ENCODE measurements at regions not wholly inside any gene's neighbourhood (a gene's known extent, or its start where the extent isn't known, plus 50 kb on each side); places are given as distances from the start of the nearest gene placed in this dataset.

DNA sequence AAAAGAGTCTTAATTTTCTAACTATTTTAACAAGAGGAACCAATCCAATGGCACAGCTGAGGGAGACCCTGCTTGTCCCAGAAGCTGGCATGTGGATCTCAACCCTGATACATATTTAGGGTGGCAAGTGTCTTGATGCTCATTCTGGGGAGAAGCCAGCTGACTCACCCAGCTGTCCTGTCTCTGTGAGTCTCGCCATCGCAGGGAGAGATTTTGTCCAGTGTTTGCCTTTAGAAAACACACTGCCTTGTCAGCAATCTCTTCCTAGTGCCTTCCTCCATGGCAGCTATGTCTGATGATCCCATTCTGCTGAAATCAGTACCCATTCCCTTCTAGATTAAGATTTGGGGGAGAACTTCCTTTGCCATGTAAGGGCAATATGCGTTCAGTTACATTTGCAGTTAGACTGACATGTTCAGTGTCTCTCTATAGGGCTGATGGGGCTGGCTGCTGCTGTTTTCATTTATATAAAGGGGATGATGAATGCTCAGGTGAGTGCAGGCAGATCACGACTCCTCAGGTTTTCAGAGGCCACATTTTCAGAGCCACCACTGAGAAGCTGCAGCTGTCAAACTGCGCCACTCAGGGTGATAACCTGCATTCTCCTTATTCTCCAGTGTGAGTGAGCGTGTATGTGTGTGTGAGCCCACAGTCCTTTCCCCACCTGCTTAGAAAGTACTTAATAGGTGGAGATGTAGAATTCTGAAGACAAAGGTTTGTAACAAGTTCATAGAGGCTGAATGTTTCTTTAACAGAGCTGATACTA lies 217.0 kb downstream of the GAS1 start:
- DNase-seq (ENCODE audit: low spot score): no peak

DNA sequence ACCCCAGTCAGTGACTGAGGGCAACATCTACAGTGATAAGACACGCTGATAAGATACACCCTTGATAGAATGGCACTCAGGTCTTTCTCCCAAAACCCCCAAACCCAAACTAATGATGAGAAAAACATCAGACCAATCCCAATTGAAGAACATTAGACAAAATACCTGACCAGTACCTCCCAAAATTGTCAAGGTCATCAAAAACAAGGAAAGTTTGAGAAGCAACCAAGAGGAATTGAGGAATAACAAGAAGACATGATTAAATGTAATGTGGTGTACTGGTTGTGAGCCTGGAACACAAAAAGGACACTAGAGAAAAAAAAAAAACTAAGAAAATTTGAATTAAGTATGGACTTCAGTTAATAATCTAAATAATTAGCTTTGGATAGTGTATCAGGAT lies 222.8 kb downstream of the GAS1 start:
- DNase-seq (ENCODE audit: low spot score): no peak

DNA sequence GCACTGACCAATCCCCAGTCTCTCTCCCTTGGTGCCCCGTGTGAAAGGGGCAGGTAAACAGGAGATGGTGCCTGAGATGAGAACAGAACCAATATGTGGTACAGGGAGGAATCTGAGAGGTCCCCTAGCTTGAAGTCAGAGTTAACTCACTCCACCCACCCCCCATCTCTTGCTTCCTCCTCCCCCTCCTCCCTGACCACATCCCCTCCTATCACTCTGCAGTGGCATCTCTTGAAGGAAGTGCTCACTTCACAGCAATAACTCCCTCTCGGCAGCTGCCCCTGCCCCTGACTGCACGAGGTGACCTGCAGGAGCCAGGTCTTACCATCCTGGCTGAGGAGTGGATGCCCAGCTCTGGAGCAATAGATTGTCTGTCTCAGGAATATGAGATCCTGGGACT lies 224.0 kb downstream of the GAS1 start:
- DNase-seq (ENCODE audit: low spot score): no peak

DNA sequence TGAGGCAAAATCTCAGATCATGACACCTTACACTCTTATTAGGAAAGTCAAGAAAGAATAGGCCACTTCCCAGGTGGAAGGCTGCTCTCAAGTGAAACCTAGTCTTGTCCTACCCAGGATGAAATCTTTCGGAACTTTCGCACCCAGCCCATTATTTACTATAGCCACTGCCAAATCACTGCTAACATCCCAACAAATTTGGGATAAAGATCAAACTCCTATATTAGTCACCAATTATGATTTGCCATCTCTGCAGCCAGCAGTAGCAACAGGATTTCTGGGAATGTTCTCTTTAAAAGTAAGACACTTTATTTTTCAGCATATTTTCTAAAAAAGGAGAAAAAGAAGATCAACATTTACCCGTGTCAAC lies 224.6 kb downstream of the GAS1 start:
- DNase-seq (ENCODE audit: low spot score): no peak

DNA sequence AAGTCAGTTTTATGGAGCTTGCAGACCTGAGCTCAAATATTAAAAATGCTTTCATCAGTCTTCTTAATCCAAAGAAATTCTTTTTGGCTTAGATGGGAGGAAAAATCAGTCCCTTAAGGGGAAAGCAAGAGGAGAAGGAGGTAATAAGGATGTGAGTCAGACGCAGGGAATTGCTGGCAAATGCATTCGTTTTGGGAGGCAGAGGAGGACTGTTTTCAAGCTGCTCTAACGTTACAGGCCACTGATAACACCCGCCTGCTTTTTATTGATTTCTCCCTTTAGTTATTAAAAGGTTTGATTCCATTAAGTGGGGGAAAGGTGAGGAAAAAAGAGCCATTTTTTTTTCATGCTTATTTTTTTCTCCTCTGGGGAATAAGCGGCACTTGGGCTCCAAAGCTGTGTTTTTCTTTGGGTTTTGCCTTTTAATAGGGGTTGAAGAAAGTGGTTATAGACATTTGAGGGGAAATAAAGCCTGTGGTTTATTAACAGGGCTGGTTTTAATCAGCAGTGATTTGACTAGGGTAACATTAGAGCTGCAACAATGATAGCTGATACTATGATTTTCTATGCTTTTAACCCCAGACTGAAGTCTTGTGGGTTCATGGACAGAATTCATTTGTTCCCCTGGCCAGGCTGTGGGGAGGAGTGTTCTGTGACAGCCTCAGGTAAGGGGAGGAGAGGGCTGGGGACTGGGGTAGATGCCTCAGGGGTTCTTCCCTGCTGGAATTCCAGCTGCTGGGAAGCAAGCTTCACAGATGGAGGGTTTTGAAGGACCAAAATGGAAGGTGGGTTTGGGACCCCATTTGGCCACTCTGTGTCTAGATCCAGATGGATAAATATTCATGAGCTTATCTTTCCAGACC lies 225.2 kb downstream of the GAS1 start:
- no peak for DNase-seq (ENCODE audit: low spot score)

DNA sequence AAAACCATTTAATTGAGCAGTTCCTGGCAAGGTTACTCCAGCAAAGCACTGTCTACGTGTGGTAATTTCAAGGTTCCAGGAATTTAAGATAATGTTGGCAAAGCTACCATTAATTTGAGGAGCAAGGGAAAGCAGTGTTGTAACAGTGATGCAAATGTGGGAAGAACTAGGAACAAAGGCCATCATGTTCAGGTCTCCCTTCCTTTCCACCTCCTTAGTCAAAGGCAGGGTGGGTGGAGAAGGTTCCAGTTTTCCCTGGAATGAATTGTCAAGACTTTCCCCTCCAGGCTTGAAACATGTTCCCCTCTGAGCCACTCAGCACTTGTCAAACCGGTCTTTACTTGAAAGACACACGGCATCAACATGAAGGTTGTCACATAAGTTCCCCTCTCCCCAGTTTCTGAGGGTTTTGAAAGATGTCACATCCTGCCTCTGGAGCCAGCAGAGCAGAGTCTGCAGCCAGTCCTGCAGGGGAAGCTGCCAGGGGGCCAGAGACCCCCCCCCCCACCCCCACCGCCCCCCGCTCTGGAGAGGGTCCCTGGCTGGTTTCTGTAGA lies 226.0 kb downstream of the GAS1 start:
- no peak for DNase-seq (ENCODE audit: low spot score)

DNA sequence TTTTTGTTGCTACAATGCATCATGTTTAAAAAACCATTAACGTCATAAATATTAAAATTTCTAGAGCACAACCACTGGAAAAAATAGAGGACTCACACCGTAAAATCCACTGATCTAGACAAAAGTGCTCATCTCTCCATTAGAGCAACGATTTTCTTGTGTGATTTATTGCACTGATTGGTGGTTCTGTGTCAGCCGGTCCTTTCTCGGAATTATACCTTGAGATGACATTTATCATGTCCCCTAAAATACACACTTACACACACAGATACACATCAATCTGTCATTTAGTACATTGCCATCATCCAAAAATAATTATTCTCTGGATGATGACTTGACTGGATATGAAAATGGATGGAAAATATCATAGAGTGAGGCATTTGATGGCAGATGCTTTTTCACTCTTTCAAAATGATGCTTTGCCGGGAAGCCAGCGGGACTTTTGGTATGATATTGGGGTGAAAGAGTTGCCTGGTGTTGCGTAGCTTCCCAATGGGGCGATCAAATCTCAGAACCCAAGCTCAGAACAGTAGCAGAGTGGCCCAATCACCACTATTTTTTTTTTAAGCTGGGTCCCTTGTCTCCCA lies 226.6 kb downstream of the GAS1 start:
- no peak for DNase-seq (ENCODE audit: low spot score)

DNA sequence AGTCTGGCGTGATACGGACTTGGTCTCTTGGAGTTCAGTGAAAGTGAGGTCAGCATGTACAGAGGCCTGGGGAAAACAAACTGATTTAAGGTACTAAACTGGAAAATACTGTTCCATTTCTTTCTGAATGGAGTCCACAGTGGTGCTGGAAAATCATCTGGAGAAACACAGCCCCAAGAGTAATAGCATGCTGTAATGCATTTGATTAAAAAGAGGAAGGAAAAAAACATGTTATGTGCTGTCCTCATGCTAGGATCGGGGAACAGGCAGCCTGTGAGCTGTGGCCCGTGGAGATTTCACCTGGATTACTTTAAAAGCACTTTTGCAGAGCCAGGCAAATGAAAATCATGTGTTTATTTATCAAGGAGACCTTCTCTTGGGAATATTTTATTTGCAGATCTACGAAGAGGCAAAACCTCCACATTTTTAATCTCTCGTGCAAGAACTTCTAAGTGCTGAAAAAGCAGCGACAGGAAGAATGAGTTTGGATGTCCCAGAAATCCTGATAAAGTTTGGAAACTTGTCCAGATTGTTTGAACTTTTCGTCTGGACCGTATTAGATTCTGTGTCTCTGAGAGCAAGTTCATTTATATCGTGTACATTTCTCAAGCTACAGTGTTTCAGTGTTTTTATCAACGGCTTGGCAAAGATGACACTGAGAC lies 228.8 kb downstream of the GAS1 start:
- DNase-seq (ENCODE audit: low spot score): no peak

DNA sequence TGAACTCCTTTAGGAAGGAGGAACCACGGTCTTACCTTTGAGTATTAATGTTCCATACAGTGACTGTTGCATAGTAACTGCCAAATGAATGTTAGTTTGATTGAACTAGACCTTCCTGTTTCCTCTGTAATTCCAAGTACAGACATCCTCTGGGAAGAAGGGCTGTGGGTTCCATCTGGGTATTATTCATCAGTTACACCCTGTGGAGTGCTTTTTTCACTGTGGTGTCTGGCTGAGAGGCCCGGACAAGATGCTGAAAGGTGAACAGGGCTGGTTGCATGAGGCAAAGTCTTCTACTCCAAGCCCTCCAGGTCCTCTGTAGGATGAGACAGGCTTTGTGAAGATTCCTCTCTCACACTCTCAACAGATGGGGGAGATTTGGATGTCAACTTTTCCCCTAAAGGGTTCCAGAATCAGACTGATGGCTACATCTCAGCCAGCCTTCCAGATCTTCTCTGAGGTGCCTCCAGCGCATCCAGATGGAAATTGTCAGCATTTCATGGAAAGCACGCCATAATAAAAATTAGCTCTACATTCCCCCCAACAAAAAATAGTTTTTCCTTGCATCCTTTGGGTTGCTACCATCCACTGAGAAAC lies 230.9 kb downstream of the GAS1 start:
- DNase-seq (ENCODE audit: low spot score): no peak

DNA sequence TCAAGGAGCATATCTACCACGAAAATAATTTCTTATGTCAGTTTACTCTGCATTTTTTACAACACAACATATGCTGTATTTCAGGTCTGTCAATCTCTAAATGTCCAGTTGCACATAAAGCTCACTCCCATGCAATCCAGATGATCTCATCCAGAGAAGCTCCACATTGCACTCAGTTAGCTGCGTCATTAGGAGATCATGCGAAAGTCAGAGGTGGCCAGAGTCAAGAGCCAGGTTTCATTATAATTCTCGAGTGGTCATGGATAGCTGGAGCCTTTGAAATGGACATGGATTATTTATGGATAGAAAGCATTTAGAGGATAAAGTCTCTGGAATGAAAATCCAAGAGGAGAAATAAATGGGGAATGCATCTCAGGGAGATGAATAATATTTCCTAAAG lies 232.3 kb downstream of the GAS1 start:
- no peak for DNase-seq (ENCODE audit: low spot score)

DNA sequence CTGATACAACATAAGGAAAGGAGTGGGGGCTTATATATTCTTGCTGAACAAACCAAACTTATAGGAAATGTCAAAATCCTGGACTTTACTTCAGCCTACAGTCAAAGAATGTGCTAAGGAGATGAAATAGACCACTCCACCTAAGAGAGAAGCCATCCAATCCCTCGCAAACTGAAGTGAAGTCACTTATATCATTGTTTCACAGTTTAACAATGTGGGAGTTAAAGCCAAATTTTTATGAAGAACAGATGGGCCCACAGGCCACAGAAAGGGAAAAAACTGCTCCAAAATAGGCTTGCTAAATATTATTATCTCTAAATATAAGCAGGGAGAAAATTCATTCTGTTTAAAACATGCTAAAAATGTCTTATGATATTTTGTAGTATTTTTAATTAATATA lies 233.3 kb downstream of the GAS1 start:
- no peak for DNase-seq (ENCODE audit: low spot score)

DNA sequence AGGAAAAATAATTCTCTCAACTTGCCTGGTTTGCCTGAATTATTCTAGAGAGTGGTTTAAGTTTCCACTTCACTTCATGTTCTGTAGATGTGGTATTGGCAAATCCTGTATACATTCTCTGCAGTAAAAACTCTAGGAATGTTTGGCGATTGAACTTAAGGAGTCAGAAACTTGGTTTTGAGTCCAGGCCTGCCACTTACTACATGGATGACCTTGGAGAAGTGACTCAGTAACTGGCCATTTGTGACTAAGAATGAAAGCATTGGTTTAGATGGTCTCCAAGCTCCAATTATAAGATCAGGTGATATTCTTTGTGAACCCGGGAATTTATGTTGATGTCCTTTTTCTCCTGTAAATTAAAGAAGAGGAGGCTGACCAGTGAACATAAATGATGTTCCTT lies 233.8 kb downstream of the GAS1 start:
- no peak for DNase-seq (ENCODE audit: low spot score)

DNA sequence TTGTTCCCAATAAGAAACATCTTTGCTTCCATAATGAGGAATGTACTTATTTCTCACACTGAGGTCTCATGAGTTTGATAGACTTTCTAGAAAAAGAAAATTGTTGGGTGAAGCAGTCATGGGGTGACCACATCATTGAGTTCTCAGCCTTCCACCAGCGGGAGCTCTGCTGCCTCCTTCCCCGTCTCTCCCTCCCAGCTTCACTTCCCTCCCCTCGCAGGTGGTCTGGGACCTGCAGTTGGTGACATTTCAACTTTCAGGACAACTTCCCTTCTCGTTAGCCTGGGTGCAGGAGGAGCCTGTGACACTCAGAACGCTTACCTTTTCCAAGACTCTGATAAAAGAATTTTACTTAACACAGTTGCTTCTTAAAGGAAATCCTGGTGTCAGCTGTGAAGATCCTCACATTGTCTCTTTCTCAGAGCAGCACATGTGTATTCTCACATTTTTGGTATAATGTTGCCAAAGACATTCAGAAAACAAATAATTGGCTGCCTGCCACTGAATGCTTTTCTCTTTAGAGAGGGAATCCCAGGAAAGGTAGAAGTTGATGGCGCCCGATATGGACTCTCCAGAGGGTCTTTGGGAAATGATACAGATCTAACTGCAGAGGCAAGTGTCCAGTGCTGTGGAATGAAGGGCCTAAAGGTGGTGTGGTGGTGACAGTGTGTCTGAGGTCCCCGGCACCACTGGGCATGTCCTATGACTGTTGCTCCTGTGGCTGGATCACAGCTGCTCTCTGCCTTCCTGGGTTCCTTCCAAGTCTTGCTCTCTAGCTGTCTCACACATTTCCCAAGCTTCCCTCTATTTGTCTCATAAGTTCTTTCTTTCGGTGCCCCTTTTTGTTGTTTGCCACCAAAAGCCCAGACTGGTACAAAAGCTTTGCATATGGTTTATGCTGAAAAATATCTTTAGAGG lies 238.1 kb downstream of the GAS1 start:
- no peak for DNase-seq (ENCODE audit: low spot score)

DNA sequence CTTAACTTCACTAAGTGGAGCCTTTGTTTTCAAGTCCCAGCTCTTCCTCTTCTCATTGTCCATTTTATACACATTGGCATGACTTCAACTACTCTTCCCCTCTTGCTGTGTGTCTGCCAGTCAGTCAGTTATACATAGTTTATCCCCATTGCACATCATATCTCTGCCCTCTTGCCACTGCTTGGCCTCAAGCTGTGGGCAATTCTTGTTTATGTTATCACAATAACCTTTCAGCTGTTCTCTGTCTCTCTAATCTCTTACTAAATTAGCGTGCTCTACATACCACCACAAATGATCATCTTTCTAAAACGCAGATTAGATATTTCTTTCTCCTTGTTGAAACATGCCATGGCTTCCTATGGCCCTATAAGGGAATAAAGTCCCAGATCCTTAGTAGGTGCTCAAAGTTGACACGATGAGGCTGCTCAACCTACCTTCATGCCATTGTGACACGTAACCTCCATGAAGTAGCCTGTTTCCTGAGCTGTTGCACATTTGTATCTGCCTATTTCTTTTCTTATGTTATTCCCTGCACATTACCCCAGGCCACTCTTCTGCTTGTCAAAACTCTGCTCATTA lies 239.3 kb downstream of the GAS1 start:
- DNase-seq (ENCODE audit: low spot score): no peak

DNA sequence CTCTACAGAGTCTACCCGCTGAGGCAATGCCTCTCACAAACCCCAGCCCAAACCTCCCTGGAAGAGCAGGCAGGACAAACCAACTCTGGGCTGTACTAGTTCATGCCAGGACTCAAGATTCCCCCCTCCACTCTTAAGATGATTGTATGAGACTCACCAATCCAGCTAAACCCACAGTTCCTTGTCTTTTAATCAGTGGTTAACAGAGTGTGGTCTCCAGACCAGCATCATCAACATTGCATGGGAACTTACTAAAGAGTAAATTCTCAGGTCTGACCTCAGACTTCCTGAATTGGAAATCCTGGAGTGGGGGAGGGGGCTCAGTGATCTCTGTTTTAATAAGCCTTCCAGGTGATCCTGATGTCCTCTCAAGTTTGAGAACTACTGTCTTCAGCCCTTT lies 240.9 kb downstream of the GAS1 start:
- DNase-seq (ENCODE audit: low spot score): no peak

DNA sequence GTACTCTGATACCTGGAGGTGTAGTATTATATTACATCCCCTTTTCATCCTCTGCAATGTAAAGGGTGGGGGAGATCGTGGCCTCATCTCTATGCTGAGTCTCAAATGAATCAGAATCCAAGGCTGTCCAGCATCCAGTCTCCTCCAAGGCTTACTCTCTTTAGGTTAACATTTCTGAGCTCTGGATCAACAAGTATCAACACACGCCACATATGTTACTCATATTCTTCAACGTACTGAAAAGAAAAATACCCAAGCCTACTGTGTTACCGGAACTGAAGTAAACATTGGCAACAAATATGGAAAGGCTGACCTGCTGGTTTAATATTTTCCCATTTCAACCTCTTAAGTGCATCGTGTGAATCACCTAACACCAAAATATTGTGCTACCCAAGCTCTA lies 241.8 kb downstream of the GAS1 start:
- no peak for DNase-seq (ENCODE audit: low spot score)

DNA sequence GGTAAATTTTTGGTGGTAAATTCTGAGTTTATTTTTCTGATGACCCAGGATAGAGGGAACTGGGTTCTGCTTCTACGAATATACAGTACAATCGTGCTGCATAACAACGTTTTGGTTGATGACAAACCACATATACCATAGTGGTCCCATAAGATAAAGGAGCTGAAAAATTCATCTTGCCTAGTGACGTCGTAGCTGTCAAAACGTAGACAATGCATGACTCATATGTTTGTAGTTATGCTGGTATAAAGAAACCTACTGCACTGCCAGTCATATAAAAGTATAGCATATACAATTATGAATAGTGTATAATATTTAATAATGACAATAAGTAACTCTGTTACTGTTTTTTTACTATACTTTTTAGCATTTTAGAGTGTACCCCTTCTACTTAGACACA lies 244.0 kb downstream of the GAS1 start:
- no peak for DNase-seq (ENCODE audit: low spot score)

DNA sequence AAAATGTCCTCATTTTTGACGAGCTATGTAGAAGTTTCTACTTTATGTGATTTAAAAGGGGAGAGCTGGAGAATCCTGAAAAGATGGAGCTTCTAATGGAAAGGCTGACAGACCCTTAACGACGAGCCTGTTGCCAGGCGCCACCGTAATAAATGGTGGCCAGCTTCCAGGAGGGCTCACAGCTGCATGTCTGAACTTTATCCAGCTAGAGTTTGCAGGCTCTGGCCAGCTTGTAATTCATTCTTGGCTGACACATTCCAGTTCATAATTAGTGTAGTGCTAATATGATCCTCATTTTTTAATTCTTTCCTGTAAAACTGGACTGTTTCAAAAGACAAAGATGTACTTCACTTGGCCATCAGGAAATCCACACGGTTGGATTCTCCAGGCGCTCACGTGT lies 246.7 kb downstream of the GAS1 start:
- peak; percentile 86 for DNase-seq (ENCODE audit: low spot score)

DNA sequence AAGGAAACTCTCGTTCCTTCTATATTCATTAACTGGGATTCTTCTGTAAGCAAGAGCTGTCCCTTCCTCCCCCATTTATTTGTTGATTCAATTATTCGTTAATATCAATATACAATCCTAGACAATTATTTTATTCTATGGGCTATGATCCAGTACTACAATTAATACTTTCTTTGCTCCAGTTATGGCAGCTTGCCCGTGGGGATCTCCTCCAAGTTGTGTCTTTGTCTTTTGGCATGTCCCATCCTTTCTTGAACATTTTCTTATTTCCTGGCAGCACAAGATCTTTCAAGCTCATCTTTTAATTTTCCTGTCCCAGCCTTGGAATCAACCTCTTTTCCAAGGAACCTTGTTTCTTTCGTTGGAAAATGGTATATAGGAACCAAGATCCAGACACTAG lies 249.3 kb downstream of the GAS1 start:
- DNase-seq (ENCODE audit: low spot score): no peak

DNA sequence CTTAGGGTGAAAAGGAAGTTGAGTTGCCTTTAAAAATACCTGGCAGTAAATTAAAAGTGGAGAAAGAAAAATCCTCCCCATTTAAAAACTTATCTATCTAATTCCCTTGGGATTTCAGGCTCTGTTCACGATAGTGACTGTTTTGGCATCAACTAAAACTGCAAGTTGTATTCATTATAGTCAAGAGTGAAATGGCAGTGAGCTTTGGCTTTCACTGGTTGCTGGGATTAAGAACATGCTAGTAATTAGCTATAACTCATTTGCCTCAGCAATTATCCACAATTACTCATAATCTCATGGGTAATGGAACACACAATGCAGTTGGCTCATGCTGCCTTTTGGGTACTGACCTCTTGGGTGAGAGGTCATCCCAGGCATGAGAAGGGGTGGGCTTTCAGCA lies 250.1 kb downstream of the GAS1 start:
- DNase-seq (ENCODE audit: low spot score): no peak
